OCI-LY1 (cell line): ENCODE measurements at regions not wholly inside any gene's neighbourhood (a gene's known extent, or its start where the extent isn't known, plus 50 kb on each side); places are given as distances from the start of the nearest gene placed in this dataset.
A peak's percentile ranks its signal among the peaks of the same experiment; 100 is the strongest.
"Not testable (repeated sequence)": the region's sequence is repeated elsewhere in the genome, so short reads cannot be mapped to it uniquely, and the experiment has no call there.

Experiments used
- H2AFZ ChIP-seq: fragments of 200-600 bp; sonication (generic), shearing (Covaris generic); 2 replicates; pipeline ENCODE4 v1.6.0; 2014; ENCODE audit warnings: antibody characterized with exemption, mild to moderate bottlenecking, low read length
- H3F3A ChIP-seq: fragments of 200-600 bp; sonication (generic), shearing (Covaris generic); 2 replicates; pipeline ENCODE4 v1.6.0; 2014; ENCODE audit warnings: mild to moderate bottlenecking, antibody characterized with exemption, low read length, moderate library complexity; ENCODE audit not compliant: insufficient read depth
- H3K27ac ChIP-seq: fragments of 200-600 bp; sonication (generic); 2 replicates; pipeline ENCODE4 v1.5.1; 2014; ENCODE audit warnings: low read length, mixed run types, mild to moderate bottlenecking, low read depth; ENCODE audit not compliant: poor library complexity, severe bottlenecking
- H3K27me3 ChIP-seq: fragments of 200-600 bp; sonication (generic); 2 replicates; pipeline ENCODE4 v1.6.0; 2014; ENCODE audit warnings: antibody characterized with exemption, mild to moderate bottlenecking, low read length, moderate library complexity; ENCODE audit not compliant: insufficient read depth
- H3K36me3 ChIP-seq: fragments of 200-600 bp; sonication (generic); 2 replicates; pipeline ENCODE4 v1.6.1; 2014; ENCODE audit warnings: mild to moderate bottlenecking, antibody characterized with exemption, low read length, moderate library complexity, mixed read lengths; ENCODE audit not compliant: insufficient read depth
- H3K4me1 ChIP-seq: fragments of 200-600 bp; sonication (generic); 2 replicates; pipeline ENCODE4 v1.5.1; 2014; ENCODE audit warnings: mild to moderate bottlenecking, low read length, moderate library complexity; ENCODE audit not compliant: insufficient read depth, severe bottlenecking
- H3K4me2 ChIP-seq: fragments of 200-600 bp; sonication (generic), shearing (Covaris generic); 2 replicates; pipeline ENCODE4 v1.6.1; 2014; ENCODE audit warnings: low read length
- H3K4me3 ChIP-seq: fragments of 200-600 bp; sonication (generic); 2 replicates; pipeline ENCODE4 v1.5.1; 2014; ENCODE audit warnings: low read length, low read depth, mild to moderate bottlenecking, mixed read lengths; ENCODE audit not compliant: poor library complexity, severe bottlenecking
- H3K79me2 ChIP-seq: fragments of 200-600 bp; shearing (Covaris generic); 2 replicates; pipeline ENCODE4 v1.6.1; 2016; ENCODE audit warnings: mixed run types, low read length, mixed read lengths; ENCODE audit not compliant: insufficient read depth
- H3K9ac ChIP-seq: fragments of 200-600 bp; sonication (generic), shearing (Covaris generic); 2 replicates; pipeline ENCODE4 v1.6.1; 2014; ENCODE audit warnings: mild to moderate bottlenecking, low read length, mixed read lengths
- H3K9me2 ChIP-seq: fragments of 200-600 bp; sonication (generic), shearing (Covaris generic); 2 replicates; pipeline ENCODE4 v1.6.1; 2014; ENCODE audit warnings: low read depth, mild to moderate bottlenecking, low read length, mixed read lengths
- H3K9me3 ChIP-seq: fragments of 200-600 bp; shearing (Covaris generic); 2 replicates; pipeline ENCODE4 v1.6.1; 2014; ENCODE audit warnings: low read length, mixed read lengths
- H4K20me1 ChIP-seq: fragments of 200-600 bp; sonication (generic), shearing (Covaris generic); 2 replicates; pipeline ENCODE4 v1.6.0; 2016; ENCODE audit warnings: mild to moderate bottlenecking, low read length; ENCODE audit not compliant: insufficient read depth
- EZH2 ChIP-seq: fragments of 200-600 bp; sonication (generic), shearing (Covaris generic); IDR thresholded peaks from 2 replicates; pipeline ENCODE4 v1.8.0; 2017; ENCODE audit warnings: borderline replicate concordance, mixed run types, mild to moderate bottlenecking, antibody characterized with exemption, low read length, moderate library complexity, mixed read lengths
- TF ChIP-seq, protein P1 (sequence below): fragments of 200-600 bp; sonication (generic), shearing (Covaris generic); IDR thresholded peaks from 2 replicates; pipeline ENCODE4 v1.5.1; 2017; ENCODE audit warnings: mild to moderate bottlenecking, antibody characterized with exemption, low read length, moderate library complexity, mixed read lengths

DNA sequence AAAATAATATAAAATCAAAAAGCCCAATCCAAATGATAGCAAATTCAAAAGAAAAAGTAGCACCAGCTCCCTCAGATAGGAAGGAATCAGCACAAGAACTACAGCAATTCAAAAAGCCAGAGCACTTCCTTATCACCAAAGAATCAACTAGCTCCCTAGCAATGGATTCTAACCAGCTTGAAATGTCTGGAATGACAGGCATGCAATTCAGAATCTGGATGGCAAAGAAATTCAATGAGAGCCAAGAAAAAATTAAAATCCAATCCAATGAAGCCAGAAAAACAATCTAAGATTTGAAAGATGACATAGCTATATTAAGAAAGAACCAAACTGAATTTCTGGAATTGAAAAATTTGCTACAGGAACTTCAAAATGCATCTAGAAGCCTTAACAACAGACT lies 1334.4 kb upstream of the ALCAM start:
- Histone ChIP-seq H3K9me3 (no peaks in the 10 kb centered on the region), H2AFZ (no peak overlapping the region), H3K27ac (no peak overlapping the region), H3K36me3 (no peaks in the 10 kb centered on the region), H3K4me2 (no peak overlapping the region), H3K9me2 (no peaks in the 10 kb centered on the region), H3K79me2 (no peaks in the 10 kb centered on the region), H4K20me1 (no peaks in the 10 kb centered on the region), H3K4me3 (no peak overlapping the region), H3K9ac (no peak overlapping the region), H3K27me3 (no peaks in the 10 kb centered on the region), H3K4me1 (no peaks in the 10 kb centered on the region), H3F3A (no peaks in the 10 kb centered on the region)
- TF ChIP-seq, protein P1, sequence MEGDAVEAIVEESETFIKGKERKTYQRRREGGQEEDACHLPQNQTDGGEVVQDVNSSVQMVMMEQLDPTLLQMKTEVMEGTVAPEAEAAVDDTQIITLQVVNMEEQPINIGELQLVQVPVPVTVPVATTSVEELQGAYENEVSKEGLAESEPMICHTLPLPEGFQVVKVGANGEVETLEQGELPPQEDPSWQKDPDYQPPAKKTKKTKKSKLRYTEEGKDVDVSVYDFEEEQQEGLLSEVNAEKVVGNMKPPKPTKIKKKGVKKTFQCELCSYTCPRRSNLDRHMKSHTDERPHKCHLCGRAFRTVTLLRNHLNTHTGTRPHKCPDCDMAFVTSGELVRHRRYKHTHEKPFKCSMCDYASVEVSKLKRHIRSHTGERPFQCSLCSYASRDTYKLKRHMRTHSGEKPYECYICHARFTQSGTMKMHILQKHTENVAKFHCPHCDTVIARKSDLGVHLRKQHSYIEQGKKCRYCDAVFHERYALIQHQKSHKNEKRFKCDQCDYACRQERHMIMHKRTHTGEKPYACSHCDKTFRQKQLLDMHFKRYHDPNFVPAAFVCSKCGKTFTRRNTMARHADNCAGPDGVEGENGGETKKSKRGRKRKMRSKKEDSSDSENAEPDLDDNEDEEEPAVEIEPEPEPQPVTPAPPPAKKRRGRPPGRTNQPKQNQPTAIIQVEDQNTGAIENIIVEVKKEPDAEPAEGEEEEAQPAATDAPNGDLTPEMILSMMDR = no peak
- no peak for TF ChIP-seq EZH2

DNA sequence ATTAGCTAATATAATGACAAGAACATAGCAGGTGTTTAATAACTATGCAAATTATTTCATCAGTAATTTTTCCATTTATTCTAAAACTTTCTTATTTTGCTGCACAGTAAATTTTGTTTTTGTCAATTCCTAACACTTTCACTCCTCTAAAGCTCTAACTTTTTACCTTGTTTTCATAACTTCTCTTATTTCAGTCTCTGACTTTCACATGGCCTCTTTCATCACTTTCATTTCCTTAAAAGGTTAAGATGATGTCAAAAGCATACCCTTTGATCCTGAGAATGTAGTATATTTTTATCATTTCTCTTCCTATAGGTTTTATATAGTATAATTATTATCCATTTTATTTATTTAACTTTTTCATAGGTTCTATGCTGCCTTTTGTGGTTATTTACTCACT lies 1325.8 kb upstream of the ALCAM start:
- H3K9me2 ChIP-seq = no peaks in the 10 kb centered on the region
- no peaks in the 10 kb centered on the region for H3K9me3 ChIP-seq
- no peak overlapping the region for H3K27ac ChIP-seq
- H3K4me2 ChIP-seq = 0 out of 2 replicates have a peak overlapping the region, but pooled peaks have one; percentile 20
- peaks cover 8% of the 10 kb centered on the region for H3K4me1 ChIP-seq
- TF ChIP-seq EZH2 = no peak
- TF ChIP-seq, protein P1 = no peak
- H3K27me3 ChIP-seq = no peaks in the 10 kb centered on the region
- no peak overlapping the region for H3K9ac ChIP-seq
- H3K4me3 ChIP-seq = no peak overlapping the region
- no peaks in the 10 kb centered on the region for H3F3A ChIP-seq
- H4K20me1 ChIP-seq = no peaks in the 10 kb centered on the region
- H3K79me2 ChIP-seq = no peaks in the 10 kb centered on the region
- no peak overlapping the region for H2AFZ ChIP-seq
- H3K36me3 ChIP-seq = no peaks in the 10 kb centered on the region

DNA sequence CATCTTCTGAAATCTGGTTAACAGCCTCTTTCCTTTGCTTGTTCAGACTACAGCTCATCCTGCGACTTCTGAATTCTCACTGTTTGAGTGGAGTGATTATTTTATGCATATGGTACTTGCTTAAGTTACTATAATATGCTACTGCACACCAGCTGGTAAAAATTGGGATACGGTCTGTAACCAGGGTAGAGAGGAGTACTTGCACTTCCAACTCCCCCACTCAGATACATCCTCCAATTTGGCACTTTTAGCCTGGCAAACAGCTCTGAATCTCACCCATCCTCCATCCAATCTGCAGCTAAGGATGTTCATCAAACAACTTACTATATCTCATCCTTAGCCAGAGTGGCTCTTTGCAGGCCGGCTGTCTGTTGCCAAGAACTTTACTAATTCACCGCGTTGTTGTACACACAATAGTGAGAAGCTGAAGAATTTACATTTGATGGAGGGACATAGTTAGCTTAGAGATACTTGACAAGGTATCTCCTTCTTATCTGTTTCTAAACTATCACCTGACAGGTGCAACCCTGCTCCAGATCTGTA lies 1323.6 kb upstream of the ALCAM start:
- H3K9ac ChIP-seq, H3K36me3 ChIP-seq, H2AFZ ChIP-seq, H4K20me1 ChIP-seq, H3F3A ChIP-seq, H3K27ac ChIP-seq, H3K9me2 ChIP-seq, H3K27me3 ChIP-seq, H3K9me3 ChIP-seq, H3K4me3 ChIP-seq, H3K79me2 ChIP-seq, H3K4me1 ChIP-seq, H3K4me2 ChIP-seq: not testable (repeated sequence)

- H3K27me3 ChIP-seq = no peaks in the 10 kb centered on the region
Observed at GRCh38 chr3:104044002-104044401, 1322.7 kb upstream of the ALCAM start.

More at GRCh38 chr3:104044002-104044401, 1322.7 kb upstream of the ALCAM start:
- H3K9ac ChIP-seq = no peak overlapping the region
- H3K79me2 ChIP-seq = no peaks in the 10 kb centered on the region
- peaks cover 8% of the 10 kb centered on the region for H3K4me1 ChIP-seq
- no peak for TF ChIP-seq EZH2
- TF ChIP-seq, protein P1 = no peak
- no peaks in the 10 kb centered on the region for H3K36me3 ChIP-seq
- H3K4me2 ChIP-seq = no peak overlapping the region
- no peaks in the 10 kb centered on the region for H4K20me1 ChIP-seq
- no peaks in the 10 kb centered on the region for H3K9me3 ChIP-seq
- no peak overlapping the region for H3K27ac ChIP-seq
- no peaks in the 10 kb centered on the region for H3F3A ChIP-seq
- H3K4me3 ChIP-seq = no peak overlapping the region
- no peak overlapping the region for H2AFZ ChIP-seq
- no peaks in the 10 kb centered on the region for H3K9me2 ChIP-seq
